Renal pelvis (tissue), 1 donor: ENCODE measurements at regions not wholly inside any gene's neighbourhood (a gene's known extent, or its start where the extent isn't known, plus 50 kb on each side); places are given as distances from the start of the nearest gene placed in this dataset.
"Not testable (repeated sequence)": the region's sequence is repeated elsewhere in the genome, so short reads cannot be mapped to it uniquely, and the experiment has no call there.

Experiments used
- DNase-seq: peaks from one replicate; pipeline ENCODE4 v3.0.0-alpha.2; 2013

DNA sequence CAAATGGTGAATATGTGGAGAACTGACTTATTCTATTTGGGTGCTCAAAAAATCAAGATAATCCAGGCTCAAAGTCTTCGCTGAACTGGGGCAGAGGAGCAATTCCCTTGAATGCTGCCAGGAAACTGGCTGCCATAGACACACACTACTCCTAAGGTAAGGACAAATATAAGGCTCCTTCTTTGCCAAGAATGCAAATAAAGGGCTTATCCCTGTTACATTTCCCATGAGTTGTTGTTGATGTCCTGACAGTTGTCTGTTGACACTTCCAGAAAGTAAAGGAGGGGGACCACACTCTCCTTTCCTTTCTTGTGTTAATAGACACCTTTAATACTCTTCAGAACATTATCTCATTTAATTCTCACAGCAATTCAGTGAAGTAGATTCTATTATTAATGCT, 212.2 kb upstream of the PTBP2 start:
- no peak for DNase-seq

DNA sequence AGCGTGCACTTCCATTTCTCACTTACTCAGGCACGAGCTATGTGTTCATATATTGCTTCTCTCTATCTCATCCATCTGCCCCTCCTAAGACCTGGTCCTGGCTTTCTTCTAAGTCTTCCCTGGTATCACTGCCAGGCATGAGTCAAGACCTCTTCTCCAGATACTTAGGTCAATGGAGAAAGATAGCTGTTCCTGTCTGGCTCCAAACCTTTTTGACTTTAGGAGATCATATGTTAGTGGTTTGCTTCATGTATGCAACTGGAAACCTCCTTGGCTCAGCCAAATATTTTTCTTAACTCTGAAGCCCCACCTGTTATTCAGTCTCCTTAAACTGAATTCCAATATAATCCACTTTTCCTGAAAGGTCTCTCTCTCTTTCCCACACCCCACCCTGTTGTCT, 211.6 kb upstream of the PTBP2 start:
- no peak for DNase-seq

DNA sequence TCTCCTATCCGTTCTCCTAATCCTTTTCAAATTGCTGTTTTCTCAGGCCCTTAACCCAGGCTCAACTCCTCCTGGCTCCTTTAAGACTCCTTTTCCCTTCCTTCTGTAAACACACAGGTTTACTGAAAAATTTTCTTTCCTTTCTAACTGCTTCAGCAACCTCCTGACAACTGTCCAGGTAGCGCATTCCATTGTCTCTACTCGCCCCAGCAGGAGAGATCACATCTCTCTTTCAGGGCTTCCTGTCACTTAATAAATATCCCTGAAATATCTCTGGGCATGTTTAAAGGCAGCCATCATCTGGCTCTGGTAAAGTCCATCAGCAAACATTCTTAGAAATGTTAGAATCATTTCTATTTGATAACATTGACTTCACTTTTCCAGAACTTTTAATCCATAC, 211.2 kb upstream of the PTBP2 start:
- no peak for DNase-seq

DNA sequence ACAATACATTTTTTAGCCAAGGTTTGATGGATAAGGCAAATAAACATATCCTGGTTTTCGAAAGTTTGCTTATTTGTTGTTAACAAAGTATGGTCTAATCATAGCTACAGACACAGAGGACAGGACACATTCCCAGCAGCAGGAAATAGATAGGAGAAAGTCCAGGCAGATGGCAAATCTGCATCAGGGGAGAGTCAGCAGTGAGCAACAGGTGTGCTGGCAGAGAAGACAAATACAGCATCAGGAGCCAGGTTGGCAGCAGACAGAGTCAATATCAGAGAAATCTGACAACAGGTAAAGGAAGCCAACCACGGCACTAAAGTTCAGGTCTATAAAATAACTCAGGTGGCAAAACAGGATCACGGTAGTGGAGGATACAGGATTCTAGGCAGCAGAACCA, 210.7 kb upstream of the PTBP2 start:
- DNase-seq, result no peak

DNA sequence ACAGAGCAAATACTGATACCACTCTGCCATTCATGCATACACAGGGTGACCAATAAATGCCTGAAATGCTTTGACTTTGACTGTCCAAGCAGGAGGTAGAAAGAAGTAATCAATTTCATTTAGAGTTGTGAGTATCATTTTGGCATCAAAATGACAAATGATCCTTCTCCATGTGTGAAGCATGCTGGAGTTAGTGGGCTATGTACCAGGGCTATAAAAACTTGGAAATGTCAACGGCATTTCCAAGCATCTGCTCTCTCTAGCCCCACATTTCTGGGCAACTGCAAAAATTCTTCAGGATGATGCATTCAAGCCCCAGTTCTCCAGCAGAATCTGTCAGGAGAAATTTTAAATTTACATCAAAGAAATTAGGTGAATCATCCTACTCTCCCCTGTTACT, 208.4 kb upstream of the PTBP2 start:
- no peak for DNase-seq

DNA sequence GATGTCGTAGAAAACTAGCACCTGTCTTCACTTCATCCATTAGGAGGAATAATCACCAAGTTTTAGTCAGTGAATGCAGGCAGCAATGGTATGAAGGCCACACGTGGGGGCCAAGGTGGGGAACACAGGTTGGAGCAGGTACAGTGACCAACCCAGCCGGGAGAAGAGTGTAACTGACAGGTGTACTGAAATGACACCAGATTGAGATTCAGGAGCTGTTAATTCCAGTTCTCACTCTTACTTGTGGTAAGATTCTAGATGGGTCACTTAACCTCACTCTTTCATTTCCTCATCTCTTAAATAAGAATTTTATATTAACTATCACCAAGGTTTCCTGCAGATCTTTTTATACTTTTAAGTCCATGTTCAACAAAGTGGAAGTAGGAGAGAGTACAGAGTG, 206.2 kb upstream of the PTBP2 start:
- no peak for DNase-seq

DNA sequence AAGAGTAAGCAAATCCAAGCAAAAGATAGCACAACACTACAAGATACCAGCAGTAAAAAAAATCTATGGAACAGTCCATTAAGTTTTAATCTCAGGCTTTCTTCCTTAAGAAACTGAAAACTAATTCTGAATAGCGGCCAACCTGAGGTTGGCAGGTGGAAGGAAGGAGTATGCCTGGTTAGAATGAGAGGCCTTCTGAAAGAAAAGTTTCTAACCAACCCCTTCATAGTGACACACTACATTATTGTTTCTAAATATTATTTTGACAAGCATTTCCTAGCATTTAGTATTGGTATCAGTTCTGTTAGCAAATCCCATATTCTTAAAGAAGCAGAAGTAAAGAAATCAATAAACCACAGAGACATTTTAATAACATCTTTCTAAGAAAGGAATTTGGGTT, 205.7 kb upstream of the PTBP2 start:
- no peak for DNase-seq

DNA sequence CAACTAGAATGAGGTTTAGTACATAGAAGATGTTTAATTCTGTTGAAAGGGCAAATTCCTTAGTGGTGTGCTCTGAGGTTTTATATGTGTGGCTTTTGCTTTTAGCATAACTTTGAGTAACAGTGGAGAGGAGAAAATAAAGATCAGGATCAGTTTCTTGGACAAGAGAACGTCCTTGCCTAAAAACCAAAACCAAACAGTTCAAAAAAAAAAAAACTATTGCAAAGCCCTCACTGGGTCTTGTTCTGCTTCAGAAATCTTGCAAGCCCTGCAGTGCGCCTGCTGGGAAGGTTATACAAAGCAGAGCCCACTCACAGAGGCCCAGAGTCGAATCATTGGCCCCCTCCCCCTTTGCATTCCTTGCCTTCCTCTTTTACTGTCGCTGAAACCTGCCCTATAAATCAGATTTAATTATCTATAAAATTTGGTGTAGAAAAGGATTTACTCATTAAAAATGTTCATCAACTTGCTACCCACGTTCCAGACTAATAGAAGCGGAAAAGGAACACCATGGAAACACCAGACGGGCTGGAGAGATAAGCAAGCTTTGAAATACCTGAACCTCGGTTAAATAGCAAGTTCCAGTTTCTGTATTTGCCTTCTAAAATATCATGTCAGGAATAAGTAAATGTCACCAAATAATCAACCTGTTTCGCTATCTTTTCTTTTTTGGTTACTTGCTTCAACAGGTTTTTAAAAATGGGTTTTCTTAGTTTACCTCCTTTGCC, 201.6 kb upstream of the PTBP2 start:
- DNase-seq, result peak; percentile 82

DNA sequence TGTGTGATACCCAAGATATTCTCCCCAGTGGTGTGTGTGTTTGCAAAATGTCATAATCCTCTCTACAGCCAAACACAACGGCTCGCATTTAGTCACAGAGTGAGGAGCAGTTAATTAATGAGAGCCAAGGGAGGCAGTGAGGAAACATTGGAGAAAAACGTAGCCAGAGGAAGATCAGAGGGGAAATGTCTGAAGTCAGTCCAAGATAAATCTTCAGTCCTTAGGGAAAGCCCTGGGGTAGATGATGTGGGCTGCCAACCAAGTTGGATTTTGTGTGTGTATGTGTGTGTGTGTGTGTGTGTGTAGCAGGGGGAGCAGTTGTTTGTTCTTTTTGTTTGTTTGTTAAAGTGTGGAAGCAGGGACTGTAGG, 201.0 kb upstream of the PTBP2 start:
- DNase-seq, result peak; percentile 65

DNA sequence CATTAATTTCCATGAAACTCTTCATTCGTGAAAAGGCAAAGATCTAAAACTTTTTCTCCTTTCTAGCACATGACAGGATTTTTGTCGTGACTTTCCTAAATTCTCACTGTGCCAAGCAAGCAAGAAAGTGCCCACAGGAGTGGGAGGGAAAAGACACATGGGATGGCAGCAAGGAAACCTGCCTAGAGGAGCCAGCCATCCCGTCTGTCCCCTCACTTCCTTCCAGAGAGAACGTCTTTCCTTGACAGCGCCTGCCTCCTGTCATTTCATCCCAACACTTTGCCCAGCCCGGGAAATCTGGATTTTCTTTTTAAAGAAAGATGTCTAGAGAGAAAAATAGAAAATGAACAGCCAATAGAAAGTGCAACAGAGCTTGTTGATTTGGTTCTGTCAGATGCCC, 200.6 kb upstream of the PTBP2 start:
- DNase-seq, result no peak

DNA sequence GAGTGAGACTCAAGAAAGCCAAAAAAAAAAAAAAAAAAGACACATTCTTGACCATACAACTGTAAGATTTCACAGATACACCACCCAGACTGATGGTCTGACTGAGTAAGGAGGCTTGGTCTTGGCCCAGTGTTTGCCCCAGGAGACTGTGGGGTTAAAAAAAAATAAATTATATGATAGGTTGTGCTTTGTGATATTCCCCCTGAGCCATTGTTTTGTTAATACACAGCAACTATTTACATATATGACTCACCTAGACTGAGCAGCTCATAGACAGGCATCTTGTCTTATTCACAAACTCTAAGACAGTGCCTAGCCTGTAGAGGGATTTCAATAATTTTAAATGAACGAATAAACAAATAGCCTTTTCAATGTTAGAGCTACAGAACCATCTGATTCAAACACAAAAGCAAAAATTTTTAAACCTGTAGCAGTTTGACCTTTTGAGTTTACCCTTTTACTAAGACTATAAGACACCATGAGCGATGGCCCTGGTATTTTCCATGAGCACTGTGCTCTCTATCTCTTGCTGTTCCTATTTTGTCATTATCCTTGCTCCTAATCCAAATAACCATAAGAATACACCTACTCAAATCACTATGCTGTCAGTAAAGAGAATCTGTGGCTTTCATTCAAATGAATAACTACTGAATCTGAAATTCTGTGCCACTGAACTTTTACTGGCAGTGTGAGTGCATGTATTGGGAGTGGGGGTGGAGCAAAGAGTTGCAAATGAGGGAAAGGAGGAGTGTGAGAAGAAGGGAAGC, 199.4 kb upstream of the PTBP2 start:
- DNase-seq, result no peak

DNA sequence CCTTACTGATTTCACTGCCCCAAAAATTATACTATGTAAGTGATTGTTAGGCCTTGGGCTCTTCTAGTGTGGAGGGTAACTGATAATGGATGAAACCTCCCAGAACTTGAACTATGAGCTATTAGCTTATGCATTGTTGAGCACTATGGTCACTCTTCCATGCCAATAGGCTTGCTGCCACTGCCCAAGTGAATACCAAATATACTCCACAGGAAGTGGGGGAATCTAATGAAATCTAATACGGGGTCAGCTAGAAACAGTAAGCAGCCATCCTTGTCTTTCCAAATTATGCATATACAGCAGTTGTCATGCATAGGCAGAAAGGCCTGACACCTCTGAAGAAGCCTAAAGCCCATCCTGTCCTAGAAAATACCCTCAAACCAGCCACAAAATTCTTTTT, 198.7 kb upstream of the PTBP2 start:
- DNase-seq, result no peak

DNA sequence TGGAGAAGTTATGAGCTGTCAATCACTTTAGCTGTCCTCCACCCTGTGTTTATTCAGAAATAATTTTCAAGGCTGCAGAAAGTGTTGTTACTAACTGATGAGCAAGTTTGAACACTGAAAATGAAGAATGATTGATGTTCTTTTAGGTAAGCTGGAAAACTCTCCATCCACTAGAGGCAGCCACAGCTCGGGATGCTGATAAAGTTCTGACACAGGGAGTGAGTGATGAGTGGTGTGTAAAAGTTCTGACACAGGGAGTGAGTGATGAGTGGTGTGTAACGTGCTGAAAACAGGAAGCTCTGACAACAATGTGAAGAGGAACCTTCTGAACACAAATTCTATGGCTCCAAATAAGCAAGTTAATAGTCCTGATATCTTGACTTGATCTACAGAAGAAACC, 197.5 kb upstream of the PTBP2 start:
- DNase-seq, result no peak

DNA sequence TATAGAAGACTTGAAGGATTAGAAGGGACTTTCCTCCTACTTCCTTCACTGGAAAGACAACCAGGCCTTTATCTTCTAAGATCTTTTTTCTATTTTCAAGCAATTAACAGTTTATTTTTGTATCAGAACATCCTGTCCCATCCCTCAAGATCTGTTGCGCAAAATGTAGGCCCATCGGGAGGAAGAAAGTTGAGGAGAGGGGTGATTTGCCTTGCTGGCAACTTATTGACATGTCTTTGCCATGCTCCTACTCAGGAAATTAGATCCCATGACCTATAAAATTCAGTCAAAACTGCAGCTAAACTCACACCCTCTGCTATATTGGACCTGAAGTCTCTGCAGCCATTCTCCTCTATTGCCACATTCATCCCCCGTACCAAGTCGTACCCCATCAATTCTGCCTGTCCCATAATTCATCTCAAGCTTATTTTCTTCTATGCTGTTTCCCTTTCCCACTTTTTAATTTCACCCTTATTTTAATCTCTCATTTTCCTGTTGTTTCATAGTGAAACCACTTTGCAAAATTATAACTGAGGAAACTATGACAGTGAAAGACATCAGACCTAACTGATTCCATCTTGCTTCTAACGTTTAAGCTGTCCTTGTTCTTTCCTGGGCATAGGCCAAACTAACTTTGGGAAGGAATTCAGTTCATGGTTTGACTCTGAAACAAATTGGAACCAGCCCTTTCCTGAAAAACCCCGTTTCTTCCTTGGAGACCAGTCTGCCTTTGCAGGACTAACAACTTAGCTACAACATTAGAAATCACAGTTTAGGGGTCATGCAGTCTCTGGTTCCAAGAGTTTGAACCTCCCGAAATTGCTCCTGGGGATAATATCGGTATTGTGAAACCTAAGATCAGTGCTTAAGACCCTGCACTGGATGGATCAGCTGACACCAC, 195.7 kb upstream of the PTBP2 start:
- DNase-seq, result no peak

DNA sequence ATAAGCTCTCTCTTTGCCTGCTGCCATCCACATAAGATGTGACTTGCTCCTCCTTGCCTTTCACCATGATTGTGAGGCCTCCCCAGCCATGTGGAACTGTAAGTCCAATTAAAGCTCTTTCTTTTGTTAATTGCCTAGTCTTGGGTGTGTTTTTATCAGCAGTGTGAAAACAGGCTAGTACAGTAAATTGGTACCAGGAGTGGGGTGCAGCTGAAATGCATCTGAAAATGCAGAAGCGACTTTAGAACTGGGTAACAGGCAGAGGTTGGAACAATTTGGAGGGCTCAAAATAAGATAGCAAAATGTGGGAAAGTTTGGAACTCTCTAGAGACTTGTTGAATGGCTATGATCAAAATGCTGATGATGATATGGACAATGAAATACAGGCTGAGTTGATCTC, 192.9 kb upstream of the PTBP2 start:
- DNase-seq, result not testable (repeated sequence)

DNA sequence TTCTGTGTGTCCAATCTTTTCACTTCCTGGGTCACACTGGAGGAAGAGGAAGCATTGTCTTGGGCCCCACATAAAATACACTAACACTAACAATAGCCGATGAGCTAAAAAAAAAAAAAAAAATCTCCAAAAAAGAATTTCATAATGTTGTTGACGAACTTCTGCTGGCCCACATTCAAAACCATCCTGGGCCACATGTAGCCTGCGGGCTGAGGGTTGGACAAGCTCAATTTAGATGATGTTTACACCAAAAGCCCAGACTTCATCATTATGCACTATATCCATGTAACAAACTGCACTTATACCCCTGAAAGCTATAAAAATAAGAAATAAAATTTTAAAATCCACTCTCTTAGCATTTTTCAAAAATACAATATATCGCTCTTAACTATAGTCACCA, 187.8 kb upstream of the PTBP2 start:
- no peak for DNase-seq

DNA sequence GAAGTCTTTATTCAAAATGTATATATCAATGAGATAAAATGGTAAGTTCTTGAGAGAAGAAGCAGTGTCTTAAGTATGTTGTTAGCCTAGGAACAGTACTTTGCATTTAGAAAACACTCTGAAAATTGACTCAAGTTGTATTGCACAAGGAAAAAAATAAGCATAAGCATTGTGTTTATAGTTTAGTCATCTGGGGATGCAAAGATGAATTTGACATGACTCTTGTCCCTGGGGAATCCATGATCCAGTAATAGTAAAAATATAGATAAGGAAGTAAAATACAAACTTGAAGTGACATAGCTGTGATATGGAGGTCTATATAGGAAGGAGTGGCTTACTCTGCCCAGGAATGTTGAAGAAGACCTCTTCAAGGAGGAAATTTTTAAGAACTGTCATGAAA, 185.0 kb upstream of the PTBP2 start:
- DNase-seq, result no peak

DNA sequence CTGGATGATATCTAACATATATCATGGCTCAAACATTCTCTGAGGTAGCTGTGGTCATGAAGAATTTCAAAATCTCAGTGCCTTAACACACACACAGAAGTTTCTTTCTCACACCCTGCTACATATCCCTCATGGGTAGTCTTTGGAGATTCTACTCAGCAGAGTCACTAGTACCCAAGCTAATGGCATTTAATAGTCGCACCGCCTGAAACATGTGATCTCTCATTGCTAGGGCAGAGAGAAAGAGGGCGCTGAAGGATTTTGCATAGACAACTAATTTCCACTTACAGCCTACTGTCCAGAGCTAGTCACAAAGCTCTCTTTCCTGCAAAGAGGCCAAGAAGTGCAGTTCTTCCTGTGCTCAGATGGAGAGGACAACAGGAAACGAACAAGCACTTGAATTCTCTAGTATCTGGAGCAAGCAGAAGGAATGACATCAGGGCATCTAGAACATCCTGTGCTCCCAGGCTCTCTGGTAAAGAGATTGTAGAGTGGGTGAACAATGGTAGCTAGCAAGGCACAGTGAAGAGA, 183.4 kb upstream of the PTBP2 start:
- DNase-seq, result no peak

DNA sequence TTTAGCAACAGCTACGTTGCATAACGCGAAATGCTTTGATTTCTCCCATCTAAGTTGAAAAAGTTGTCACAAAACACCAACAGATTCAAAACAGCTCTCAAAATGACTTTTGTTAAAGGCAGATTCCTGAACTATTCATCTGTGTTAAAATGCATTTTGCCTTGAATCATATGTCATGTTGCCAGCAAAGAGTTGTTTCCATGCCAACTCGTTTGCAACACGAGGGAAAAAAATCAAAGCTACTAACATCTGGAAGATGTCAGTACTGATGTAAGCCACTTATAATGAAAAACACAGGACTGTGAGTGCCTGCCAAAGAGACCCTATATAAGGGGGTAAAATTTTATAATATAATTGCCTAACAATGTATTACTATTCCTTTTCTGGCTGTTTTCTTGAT, 182.7 kb upstream of the PTBP2 start:
- DNase-seq, result peak; percentile 77

DNA sequence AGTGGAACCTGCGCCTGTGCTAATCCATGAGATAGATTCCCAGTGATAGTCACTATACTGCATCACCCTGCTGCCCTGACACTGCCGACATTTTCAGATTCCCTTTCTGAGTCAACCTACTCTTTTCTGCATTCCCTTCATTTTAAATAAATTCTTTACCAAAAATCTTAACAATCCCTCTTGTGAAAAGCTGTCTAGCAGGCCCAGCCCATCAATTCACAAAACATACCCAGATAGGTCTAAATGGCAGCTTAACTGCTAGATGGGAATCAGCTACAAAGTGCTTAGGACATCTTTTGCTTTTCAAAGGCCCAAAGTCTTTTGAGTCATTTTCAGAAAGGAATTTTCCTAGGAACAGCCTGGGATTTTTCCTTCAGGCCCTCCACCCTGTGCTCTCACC, 180.1 kb upstream of the PTBP2 start:
- DNase-seq, result no peak

DNA sequence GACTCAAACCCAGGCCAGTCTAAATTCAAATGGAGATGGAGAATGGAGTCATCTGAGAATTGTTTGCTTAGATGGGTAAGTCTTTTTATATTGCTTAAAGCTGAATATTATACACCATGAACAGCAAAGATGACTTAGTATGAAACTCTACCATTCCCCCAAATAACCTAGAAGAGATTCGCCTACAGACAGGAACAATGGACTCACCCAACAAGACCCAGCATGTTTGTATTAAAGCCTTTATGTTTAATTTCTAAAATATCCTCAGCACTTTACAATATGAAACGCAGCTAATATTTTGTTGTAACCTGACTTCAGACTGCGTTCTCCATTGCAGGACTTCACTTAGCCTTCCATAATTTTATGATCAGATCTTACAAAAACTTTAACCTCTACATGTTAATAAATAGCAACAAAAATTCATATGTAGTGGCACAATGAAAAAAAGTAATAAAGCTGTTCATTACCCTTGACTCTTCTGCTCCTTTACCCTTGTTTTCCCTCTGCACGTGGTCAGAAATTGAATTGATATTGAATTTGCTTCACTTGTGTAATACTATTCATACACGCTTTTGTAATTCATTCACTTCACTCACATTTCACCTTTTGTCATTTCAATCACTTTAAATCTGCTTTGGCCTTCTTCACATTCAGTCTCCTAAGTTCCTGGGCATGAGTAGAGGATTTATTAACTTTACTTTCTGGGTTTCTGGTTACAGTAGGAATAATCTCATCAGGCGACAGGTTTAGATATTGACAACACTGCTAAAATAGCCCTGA, 177.3 kb upstream of the PTBP2 start:
- no peak for DNase-seq

DNA sequence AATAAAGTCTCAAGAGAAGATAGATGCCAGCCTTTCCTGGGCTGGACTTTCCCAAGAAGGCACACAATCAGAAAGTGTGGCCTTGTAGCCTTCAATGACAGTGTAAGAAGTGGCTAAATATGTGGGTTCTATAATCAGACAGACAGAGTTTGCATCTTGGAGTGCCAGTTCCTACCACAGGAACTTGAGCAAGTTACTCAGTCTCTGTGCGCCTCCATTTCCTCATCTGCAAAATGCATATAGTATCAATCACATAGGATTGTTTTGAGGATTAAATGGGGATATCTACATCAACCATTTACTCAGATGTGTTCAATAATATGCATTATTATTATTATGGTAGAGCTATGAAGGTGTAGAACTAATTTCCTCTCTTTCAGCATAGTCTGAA, 176.8 kb upstream of the PTBP2 start:
- no peak for DNase-seq
